ENCODE measurements at regions not wholly inside any gene's neighbourhood (a gene's known extent, or its start where the extent isn't known, plus 50 kb on each side); places are given as distances from the start of the nearest gene placed in this dataset.
"Not testable (repeated sequence)": the region's sequence is repeated elsewhere in the genome, so short reads cannot be mapped to it uniquely, and the experiment has no call there.

DNA sequence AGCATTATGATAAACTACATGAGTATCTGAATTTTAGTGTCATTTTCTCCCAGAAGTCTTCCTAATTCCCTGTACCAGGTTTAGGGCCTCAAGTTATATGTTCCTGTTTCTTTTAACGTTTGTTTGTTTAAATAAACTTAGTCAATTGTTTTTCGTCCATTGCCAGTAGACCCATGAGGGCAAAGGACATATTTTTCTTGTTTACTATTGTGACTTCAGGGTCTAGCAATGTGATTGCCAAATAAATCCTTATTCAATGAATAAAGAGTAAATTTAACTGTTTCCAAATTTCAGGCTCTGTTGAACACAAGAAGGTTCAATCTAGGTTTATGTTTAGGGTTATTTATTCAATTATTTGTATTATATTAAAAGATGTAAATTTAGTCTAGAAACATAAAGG lies 391.6 kb upstream of the MGAT4C start:
- DNase-seq = no peak

DNA sequence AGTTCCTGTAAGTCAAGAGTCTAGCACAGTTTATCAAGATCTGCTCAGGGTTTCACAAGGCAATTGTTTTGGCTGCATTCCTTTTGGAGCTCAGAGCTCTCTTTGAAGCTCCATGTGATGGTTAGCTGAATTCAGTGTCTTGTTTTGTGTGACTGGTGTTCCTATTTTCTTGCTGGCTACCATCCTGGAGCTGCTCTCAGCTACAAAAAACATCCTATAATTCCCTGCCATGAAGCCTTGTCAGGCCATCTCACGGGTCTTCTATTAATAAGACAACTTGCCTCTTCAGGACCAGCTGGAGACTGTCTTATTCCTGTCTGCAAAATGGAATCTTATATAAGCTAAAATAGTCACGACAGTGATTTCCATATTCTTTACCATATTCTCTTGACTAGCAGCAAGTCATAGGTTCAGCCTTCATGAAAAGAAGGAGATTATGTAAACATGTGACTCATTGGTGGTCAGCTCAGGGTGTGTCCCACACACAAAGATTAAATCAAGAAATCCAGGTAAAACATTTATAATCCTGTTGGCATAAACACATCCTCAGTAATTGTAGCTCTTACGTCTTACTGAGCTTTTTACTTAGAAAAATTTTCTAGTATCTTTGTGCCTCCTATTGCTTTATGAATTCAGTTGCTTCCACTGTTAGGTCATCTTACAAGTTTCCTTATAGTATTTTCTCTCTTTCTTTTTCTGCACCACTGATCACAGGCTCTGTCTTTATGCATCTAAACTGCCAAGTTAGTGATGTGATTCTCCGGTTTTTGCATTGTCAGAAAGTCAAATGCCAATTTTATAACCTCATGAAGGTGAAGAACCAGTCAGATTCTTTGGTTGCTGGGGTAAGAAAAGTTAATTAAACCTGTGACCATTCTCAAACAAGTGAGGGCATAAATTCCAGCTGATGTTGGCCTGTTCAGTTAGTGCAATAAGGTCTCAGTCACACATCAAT lies 378.5 kb upstream of the MGAT4C start:
- no peak for DNase-seq

DNA sequence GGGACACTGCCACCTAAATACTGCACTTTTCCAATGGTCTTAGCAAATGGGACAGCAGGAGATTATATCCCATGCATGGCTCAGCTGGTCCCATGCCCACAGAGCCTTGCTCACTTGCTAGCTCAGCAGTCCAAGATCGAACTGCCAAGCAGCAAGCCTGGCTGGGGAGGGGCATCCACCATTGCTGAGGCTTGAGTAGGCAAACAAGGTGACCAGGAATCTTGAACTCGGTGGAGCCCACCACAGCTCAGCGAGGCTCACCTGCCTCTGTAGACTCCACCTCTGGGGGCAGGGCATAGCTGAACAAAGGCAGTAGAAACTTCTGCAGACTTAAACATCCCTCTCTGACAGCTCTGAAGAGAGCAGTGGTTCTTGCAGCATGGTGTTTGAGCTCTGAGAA lies 370.8 kb upstream of the MGAT4C start:
- no peak for DNase-seq

DNA sequence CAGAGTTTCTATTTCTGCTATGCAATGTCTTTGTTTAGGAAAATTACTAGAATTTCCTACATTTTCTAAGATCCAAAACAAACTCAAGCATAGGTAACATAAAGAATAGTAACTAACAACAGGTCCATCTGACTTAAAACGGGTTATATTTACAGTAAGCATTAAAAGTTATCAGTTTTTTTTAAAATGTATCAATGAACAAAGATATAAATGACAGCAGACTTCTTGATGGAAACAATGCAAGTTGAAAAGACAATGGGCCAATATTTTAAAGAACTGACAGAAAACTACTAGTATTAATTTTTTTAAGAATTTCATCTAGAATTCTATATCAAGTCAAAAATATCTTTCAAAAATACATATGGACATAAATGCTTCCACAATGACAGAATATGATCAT lies 367.1 kb upstream of the MGAT4C start:
- no peak for DNase-seq

DNA sequence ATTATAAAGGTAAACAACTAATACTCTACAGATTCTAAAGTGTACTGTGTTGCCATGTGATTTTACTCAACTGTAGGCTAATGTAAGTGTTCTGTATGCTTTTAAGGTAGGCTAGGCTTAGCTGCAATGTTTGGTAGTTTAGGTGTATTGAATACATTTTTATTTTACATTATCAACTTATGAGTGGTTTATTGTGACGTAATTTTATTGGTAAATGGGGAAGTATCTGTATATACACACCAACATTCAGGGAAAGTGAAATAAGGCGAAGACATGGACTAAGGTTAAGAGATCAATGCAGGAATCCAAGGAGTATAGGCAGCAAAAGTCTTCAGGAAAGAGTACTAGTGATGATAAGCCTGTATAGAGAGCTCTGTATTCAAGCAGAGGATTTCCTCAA lies 365.8 kb upstream of the MGAT4C start:
- no peak for DNase-seq

DNA sequence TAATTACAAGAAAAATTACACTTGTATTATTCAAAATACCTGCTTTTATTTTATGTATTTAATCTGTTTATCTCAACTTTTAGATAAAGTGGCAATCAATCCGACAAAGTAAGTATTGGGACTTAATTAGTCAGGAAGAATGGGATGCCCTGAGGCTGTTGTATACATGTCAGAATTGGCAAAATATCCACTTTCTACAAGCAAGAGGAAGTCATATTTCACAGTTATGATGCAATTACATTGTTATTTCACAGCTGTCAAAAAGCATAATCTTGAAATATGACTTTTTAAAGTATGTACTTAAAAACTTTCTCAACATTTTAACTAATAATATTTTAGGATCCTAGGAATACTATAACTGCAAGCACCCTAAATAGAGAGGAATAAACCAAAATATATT lies 357.1 kb upstream of the MGAT4C start:
- DNase-seq = no peak

DNA sequence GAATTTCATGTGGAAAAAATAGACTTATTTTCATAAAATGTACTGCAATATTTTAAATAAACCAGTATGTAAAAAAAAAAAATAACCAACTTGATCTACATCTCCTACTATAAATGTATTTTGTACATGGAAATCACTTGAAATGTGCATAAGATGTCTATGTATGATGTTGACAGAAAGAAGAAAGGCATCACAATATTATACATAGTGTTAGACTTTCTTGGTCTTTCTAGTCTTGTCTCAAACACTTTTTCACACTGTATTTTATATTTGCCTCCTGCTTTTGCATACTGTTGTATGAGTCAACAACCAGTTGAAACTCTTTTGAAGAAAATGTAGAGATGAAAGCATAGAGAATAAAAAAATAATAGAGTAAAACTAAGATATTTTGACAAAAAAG lies 352.4 kb upstream of the MGAT4C start:
- no peak for DNase-seq

DNA sequence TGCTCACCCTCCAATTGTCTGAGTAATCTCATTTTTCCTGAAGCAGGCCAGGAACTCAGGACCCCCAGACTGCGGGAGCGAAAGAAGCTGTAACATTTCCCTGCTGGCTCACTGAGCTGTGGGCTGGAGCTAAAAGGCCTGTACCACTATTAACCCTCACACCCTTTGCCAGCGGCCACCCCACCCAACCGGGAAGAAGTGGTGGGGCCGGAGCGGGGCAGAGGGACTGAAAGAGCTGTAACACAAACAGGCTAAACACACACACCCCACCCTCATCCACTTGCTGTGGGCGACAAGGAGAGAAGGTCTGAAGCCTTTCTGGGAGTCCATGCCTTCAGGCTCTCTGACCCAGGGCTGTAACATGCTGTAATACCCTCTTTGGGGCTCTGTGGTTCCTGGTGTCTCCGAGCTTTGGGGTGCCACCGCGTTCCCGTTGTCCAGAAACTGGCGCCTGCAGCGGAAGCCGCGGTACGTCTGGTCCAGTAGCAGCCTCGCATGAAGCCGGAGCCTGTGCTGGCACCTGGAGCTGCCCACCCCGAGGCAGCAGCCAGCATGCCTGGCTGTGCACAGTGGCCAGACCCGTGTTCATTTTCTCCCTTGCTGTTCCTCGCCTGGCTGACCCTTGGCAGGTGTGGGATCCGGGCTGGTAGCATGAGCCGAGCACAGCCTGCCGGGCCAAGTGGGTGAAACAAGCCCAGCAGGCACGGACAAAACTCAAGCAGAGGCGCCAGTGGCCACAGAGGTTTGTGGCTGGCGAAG lies 345.5 kb upstream of the MGAT4C start:
- DNase-seq = no peak

DNA sequence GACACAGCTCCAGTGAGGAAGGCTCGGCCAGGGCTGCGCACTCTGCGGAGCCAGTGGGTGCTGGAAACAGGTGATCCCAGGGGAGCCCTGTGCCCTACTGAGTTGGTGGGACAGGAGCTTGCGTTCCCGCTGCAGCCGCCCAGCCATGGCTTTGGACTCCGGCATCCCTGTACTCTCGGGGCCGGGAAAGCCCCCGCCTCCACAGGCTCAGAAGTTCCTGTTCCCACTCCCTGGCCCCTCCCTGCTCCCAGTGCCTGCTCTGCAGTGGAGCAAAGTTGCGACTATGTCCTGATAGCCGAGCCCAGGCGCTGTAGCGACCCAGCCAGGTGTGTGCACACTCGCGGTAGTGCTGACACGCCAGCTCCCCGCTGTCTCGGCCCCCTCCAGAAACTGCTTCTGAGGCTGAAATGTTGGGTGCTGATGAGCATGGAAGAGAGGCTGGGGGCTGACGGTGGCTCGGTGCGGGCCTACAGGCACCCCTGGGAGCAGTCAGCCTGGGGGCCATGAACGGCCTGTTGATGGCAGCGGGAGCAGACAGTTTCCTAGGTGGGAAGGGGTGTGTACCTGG lies 344.6 kb upstream of the MGAT4C start:
- no peak for DNase-seq

DNA sequence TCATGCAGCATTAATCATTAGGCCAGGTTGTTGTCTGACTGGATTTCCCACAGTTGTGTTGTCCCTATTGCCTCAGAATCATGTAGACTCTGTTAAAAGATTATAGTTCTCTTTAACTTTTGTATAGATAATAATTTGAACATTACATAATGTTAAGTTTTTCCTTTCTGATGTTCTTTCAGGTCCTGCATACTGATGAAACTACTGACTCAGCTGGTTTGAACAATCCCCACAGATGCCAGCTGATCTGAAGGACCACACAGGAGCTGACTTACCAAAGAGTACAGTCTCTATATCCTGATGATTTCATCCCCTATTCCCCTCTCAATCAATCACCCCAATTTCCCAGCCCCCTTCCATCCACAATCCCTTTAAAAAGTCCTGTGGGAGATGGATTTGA lies 341.2 kb upstream of the MGAT4C start:
- DNase-seq = no peak

DNA sequence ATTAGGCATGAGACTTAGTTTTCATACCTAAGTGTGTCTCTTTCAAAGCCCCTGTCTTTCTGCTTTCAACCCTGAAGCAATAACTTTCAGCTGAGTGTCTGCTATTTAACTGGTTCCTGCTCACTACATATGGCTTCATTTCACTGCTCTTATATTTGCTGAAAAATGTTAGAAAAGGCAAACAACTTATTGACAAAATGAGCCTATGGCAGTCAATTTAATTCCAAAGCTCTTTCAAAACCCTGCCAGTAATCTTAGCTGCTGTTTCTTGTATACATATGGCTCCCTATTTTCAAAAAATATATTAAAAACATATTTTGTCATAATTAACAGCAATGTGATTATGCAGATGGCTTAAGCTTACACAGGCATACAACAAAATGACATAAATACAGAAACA lies 334.1 kb upstream of the MGAT4C start:
- no peak for DNase-seq

DNA sequence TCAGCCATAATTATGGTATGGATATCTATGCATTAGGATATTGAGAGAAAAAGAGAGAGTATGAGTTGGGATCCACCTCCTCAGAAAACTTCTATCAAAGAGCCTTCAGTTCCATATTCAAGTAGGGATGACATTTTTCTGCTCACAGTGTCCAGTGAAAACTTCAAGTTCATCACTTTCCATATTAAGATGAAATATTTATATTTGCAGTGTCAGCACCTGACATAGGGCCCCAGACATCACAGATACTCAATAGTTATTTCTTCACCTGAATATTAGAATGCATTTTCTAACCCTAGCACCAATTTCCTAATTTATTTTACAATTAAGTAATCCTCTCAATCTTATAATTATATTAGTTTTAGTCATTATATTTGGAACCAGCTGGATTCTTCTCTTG lies 318.0 kb upstream of the MGAT4C start:
- no peak for DNase-seq

DNA sequence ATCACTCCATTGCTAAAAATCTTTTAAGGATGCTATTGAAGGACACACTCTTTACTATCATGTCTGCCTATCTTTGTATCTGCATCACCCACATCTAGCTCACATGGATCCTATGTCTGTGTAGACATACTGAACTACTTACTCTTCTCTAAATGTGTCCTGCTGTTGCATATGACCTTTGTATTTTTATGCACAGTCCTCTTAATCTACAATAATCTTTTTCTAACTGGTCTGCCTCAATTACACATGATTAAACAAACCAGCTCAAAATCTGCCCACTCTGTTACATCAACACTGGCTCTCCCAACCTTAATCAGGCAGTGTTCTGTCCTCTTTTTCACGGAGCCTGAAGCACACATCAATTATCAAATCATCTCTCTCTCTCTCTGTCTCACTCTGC lies 316.3 kb upstream of the MGAT4C start:
- DNase-seq = no peak

DNA sequence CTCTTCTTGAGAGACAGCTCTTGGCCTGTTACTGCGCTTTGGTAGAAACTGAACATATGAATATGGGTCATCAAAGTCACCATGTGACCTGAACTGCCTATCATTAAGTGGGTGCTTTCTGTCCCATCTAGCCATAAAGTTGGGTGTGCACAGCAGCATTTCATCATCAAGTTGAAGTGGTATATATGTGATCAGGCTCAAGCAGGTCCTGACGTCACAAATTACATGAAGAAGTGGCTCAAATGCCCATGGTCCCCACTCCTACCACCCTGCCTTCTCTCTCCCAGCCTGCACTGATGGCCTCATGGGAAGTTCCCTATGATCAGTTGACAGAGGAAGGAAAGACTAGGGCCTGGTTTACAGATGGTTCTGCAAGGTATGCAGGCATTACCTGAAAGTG lies 308.8 kb upstream of the MGAT4C start:
- no peak for DNase-seq

DNA sequence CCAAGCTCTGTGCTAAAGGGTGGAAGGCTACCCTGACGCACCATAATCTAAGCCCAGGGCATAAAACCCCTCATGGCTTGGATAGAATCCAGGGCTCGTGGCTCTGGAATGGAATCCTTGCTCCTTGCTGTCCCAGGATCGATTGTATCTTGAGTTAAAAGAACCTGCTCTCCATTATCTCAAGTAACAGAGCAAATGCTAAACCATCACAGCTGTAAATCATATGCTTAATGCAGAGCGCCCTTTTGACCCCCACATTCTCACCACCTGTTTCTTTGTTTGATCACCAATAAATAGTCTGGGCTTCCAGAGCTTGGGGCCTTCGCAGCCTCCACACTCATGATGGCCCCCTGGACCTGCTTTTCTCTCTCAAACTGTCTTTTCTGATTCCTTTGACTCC lies 299.3 kb upstream of the MGAT4C start:
- DNase-seq = not testable (repeated sequence)

DNA sequence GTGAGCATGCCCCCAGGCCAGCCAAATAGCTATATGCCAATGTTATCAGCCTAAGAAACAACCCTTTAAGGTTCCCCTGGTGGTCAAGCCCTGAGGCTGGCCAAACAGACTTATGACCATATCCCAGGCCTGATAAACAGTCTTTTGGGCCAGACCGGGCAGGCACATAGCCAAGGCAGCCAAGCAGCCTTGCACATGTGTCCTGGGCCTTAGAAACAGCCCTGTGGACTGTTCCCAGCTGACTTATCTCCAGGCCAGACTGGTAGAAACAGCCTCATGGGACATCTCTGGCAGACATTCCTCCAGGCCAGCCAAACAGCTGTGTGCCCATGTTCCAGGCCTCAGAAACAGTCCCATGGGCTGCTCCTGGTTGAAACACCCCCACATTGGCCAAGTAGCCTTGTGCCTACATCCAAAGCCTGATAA lies 295.0 kb upstream of the MGAT4C start:
- DNase-seq = no peak

DNA sequence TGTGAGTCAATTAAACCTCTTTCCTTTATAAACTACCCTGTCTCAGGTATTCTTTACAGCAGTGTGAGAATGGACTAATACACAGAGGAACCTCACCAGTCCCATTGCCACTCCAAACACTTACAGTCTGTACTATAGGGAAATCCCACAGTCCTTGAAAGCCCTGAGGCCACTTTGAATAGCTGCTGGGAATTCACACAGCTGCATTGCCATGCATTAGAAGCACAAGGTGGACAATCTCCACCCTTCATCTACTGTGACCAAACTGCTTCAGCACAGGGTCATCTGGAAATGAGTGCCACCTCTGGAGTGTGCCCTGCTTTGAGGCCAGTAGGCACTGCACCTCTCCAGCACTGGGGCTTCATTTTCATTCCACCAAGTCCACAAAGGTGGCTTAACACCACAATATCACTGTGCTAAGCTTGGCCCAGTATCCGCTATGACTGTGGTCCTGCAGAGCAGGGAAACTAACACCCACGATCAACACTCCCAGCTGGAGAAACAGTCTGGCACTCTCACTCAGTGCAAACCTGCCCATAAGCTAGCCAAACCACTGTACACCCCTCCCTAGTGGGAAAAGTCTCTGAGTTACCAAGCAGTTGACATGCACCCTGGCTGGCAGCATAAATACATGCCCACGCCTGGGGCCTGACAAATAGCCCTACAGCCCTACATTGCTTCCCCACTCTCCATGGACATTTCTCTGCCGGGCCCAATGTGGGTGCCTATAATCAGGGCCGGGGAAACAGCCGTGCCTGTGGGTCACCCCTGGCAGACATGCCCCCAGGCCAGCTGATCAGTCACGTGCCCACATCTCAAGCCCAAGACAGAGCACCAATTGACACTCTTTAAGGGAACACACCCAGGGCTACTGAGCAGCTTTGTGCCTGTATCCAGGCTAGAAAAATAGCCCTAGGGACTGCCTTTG lies 294.3 kb upstream of the MGAT4C start:
- no peak for DNase-seq

DNA sequence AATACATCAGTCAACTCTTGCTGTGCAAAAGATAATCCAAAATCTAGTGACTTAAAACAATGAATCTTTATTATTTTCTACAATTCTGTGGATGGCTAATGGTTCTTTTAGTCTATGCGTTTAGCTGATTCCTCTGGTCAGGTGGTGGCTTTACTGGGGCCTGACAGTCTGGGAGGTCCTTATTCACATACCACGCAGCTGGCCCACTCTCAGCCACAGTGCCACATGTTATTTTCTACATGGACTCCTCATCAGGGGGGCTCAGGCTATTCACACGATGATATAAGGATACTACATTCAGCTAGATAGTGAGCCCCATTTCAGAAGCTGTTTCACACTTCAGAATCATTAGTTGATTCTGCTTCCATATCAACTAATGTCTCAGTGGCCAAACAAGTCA lies 287.5 kb upstream of the MGAT4C start:
- DNase-seq = no peak

DNA sequence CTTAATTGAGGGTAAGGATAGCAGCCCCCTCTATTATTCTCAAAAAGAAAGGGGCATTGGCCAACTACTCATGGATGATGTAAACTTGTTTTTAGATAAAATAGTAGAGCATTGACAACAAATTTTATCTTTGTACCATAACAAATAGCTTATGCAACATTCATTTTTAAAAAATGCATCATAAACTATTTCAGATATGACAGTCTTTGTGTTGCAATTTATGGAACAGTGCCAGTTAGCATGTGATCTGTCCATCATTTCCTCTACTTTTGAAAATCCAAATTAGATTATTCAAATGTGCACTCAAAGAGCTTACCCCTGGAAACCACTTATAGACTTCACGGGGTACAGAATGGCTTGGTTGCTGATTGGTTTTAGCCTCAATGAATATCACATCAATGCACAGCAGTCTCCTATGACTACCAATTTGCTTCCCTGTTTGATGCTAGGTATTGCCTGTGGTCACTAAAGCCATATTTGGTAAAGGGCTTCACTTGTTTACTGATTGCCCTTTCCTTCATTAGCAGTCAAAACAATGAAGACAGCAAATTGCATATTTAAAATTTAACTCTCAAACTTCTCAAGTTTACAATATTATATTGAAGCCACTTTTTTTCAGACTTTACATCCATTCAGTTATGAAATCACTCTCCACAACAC lies 274.9 kb upstream of the MGAT4C start:
- DNase-seq = no peak

DNA sequence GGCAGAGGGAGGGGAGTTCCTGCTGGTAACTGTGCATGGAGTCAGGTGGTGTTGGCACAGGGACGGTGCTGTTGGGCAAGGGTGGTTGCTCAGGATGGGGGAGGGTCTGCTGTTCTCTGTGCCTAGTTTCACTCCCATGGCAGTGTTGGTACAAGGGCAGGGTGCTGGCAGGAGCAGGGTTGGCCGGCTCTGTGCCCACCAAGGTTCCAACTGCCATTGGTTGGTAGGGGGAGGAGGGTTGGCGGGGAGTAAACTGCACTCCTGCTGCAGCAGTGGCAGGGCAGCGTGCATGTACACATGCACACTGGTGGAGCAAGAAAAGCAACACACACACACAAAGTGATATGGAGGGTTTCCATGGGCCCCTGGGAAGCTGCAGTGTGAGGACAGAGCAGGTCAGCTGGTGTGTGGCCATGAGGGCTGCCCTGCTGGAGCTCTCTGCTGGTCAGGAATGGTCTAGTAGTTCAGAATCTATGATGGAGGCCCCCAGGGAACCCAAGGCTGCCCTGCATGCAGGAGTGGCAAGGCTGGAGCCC lies 269.9 kb upstream of the MGAT4C start:
- no peak for DNase-seq

DNA sequence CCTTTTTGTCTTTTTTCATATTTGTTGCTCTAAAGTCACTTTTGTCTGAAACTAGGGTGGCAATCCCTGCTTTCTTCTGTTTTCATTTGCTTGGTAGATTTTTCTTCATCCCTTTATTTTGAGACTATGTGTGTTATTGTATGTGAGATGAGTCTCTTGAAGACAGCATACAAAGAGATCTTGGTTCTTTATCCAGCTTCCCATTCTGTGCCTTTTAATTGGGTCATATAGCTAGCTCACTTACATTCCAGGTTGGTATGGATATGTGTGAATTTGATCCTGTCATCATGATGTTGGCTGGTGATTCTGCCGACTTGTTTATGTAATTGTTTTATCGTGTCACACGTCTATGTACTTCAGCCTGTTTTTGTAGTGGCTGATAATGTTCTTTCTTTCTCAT lies 267.7 kb upstream of the MGAT4C start:
- no peak for DNase-seq

DNA sequence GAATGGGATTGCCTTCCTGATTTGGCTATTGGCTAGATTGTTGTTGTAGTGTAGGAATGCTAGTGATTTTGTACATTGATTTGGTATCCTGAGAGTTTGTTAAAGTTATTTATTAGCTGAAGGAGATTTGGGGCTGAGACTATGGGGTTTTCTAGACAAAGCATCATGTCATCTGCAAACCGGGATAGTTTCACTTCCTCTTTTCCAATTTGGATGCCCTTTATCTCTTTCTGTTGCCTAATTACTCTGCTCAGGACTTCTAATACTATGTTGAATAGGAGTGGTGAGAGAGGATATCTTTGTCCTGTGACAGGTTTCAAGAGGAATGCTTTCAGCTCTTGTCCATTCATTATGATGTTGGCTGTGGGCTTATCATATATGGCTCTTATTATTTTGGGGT lies 265.7 kb upstream of the MGAT4C start:
- no peak for DNase-seq

All from NCI-H2171 (cell line).